Lower leg skin (tissue), 3 donors: ENCODE measurements at regions not wholly inside any gene's neighbourhood (a gene's known extent, or its start where the extent isn't known, plus 50 kb on each side); places are given as distances from the start of the nearest gene placed in this dataset.

ENCODE experiments used
- POLR2A ChIP-seq, 2 donors: fragments of 450-650 bp; IDR thresholded peaks; one replicate each; pipeline ENCODE4 v1.6.1; 2016 to 2017; ENCODE audit warnings: antibody characterized with exemption in 2 of 2, mild to moderate bottlenecking in 1 of 2, moderate library complexity in 1 of 2
- TF ChIP-seq, protein P1 (sequence below), 3 donors: fragments of 450-650 bp; IDR thresholded peaks; one replicate each; pipeline ENCODE4 v1.5.1; 2016; ENCODE audit warnings: antibody characterized with exemption in 3 of 3, mild to moderate bottlenecking in 3 of 3, moderate library complexity in 2 of 3

GRCh38 chr2:239736358-239737143 is 288.6 kb downstream of the NDUFA10 start:
- TF ChIP-seq, protein P1, sequence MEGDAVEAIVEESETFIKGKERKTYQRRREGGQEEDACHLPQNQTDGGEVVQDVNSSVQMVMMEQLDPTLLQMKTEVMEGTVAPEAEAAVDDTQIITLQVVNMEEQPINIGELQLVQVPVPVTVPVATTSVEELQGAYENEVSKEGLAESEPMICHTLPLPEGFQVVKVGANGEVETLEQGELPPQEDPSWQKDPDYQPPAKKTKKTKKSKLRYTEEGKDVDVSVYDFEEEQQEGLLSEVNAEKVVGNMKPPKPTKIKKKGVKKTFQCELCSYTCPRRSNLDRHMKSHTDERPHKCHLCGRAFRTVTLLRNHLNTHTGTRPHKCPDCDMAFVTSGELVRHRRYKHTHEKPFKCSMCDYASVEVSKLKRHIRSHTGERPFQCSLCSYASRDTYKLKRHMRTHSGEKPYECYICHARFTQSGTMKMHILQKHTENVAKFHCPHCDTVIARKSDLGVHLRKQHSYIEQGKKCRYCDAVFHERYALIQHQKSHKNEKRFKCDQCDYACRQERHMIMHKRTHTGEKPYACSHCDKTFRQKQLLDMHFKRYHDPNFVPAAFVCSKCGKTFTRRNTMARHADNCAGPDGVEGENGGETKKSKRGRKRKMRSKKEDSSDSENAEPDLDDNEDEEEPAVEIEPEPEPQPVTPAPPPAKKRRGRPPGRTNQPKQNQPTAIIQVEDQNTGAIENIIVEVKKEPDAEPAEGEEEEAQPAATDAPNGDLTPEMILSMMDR (IDR thresholded peaks at IDR 0.05): no peak
- TF ChIP-seq POLR2A (IDR thresholded peaks at IDR 0.05): no peak
